HG03139 (cell line): ENCODE measurements at regions not wholly inside any gene's neighbourhood (a gene's known extent, or its start where the extent isn't known, plus 50 kb on each side); places are given as distances from the start of the nearest gene placed in this dataset.
A peak's percentile ranks its signal among the peaks of the same experiment; 100 is the strongest.
"Not testable (repeated sequence)": the region's sequence is repeated elsewhere in the genome, so short reads cannot be mapped to it uniquely, and the experiment has no call there.

ENCODE experiments used
- ATAC-seq: cut with Tn5 transposase; IDR thresholded peaks from one replicate; pipeline ENCODE4 v1.9.1; 2021; ENCODE audit not compliant: unreplicated experiment

DNA sequence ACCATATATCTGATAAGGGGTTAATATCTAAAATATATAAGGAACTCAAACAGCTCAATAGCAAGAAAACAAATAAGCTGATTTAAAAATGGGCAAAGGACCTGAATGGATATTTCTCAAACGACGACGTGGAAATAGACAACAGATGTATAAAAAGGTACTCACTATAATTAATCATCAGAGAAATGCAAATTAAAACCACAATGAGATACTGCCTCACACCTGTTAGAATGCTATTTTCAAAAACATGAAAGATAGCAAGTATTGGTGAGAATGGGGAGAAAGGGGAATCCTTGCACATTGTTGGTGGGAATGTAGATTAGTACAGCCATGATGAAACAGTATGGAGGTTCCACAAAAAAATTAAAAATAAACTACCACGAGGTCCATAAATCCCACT lies 163.2 kb downstream of the DKK1 start:
- no peak for ATAC-seq

DNA sequence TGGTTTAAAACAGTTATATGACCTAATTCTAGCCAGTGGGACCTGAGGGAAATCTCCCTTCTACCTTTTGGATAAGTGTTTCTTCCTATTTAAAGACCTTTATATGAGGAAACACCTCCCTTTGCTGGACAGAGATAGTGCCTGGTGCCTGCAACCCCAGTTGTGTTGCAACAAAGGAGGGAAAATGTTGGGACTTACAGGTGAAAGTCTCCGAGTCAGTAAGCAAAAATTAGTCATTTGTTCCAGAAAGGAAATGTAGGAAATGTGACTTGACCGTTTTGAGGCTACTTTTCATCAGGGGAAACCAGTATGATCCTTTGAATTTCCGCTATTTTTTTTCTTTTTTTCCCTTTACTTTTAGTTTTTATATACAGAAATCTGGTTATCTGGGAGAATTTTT lies 165.5 kb downstream of the DKK1 start:
- ATAC-seq, result no peak

DNA sequence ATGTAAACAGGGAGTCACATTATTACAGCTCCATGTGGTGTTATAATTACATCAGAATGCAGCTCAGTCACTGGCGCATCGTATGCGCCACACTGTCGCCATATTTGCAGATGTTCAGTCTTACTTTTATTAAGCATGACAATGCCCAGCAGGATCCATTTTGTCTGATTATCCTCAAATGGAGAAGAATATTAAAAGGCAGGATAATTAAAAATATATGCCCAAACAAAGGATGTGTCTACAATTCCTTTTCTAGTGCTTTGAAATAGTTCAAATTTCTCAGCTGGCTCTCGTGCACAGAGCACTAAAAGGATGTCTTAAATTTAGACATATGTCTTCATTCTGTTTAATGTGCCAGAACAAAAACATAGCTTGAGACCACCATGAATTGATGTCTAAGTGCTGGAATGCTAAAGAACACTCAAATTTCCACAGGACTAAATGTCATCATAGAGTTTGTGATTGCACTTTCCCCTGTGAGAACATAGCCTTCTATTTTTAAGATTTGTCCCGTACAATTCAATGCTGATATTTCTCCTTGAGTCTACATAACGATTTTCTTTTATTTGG lies 168.0 kb downstream of the DKK1 start:
- ATAC-seq, result no peak

GRCh38 chr10:52483587-52483986 lies 169.5 kb downstream of the DKK1 start:
- peak; percentile 69 for ATAC-seq

DNA sequence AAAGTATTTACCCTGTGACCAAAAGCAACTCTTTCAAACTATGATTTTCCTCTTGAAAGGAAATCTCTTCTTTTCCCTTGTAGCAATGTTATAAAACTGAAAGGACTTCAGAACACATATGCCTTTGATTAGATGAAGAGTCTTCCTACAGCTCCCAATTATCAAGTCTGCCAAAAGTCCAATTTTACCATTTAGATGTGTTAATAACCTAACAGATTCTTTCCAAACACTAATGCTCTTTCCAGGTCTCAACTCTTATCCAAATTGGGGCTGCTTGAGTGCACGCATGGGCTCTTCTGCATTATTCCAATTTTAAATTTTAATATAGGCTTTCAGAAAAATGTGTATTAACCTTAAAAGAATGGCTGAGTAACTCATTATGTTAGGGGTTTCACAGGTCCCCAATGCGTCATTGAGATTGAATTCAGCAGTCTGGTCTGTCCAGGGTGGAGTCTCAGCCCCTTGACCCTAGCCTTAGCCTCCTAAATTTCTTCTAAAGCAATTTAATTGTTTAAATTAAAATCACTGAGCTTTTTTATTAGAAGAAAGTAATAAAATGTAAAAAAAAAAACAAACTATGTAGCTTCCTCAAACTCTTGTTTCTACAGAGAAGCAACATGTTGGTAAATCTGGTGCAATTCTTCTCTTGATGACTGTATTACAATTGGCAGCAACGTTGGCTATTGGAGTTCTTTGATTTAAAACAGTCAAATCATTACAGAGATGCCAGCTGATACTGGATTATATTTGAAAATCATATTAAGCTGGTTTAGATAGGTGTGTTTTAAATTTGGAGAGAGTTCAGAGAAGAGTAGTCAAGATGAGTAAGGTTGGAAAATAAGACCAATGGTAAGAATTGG lies 170.4 kb downstream of the DKK1 start:
- no peak for ATAC-seq

DNA sequence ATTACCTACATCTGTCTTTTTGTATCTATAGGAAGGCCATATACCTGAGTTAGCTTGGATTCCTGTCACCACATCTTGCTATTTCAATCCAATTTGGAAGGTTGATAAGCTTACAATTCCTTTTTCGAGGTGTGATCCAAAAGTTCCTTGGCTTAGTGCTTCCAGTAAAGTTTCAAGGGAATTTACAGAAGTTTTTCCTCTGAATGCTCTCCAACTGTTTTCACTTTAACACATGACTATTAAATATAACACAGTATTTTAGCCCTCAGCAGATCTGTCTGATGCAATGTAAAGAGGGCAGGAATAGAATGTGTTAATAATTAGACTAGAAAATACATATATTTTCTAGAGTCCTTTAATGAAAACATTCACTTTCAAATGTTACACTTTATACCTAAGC lies 171.4 kb downstream of the DKK1 start:
- no peak for ATAC-seq

DNA sequence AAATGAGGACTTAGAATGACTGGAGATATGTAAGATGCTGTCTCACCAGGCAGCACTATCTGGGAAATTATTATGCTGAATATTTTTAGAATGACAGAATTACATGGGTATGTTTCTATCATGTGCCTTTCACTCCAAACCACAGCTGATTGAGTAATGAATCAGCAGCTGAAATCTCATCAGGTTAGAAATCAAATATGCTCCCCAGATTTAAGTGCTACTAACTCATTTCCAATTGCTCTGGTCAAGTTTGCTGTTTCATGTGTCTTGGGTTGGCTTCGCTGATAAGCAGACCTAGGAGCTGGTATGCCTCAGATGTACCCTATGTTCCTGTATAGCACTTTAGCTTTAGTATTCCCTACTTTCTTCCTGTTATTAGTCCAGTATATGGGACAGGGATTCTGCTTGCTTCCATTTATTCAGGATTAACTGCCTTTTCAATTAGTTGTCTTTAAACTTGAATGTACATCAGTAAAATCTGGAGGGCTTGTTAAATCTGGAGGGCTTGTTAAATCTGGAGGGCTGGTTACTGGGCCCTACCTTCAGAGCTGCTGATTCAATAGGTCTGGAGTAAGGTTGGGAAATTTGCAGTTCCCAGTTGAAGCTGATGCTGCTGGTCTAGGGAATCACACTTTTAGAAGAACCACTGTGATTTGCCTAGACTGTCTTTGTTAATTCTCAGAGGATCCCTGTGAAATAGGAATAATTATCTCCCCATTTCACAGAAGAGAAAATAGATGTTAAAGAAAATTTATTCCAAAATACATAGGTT lies 172.9 kb downstream of the DKK1 start:
- ATAC-seq, result no peak

DNA sequence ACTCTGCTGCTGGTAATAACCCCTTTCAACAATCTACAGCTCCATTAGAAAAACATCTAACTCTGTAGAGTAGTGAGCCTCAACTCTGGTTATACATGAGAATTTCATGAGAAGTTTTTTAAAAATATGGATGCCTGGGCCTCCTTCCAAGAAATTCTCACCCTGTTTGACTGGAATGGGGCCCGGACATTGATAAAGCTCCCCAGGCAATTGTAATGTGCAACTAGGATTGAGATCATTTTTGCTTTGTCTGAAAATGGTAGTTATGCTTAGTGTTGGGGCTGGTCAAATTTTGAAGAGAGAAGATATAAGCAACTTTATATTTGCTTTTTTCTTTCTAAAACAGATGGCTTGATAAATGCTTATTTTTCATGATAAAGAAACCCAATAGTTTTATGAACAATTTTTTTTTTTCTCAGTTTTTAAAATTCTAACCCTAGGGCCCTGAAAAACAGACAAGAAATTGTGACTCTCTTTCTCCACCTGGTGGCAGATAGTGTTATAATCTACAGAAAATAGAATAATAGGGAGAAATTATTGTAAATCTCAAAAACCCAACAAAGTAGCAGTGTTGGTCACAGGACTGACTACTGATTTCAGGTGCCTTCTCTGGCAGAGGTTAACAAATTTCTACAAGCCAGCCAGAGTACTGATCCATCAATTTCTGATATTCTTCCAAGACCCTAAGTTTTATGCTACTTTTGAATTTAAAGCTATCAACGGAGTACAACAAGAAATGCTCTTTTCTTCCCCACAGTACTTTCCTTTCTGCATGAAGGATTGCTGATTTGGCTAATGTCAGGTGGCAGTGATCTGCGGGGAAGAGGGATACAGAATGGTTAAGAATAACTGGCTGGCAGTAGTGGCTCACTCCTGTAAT lies 174.8 kb downstream of the DKK1 start:
- no peak for ATAC-seq

DNA sequence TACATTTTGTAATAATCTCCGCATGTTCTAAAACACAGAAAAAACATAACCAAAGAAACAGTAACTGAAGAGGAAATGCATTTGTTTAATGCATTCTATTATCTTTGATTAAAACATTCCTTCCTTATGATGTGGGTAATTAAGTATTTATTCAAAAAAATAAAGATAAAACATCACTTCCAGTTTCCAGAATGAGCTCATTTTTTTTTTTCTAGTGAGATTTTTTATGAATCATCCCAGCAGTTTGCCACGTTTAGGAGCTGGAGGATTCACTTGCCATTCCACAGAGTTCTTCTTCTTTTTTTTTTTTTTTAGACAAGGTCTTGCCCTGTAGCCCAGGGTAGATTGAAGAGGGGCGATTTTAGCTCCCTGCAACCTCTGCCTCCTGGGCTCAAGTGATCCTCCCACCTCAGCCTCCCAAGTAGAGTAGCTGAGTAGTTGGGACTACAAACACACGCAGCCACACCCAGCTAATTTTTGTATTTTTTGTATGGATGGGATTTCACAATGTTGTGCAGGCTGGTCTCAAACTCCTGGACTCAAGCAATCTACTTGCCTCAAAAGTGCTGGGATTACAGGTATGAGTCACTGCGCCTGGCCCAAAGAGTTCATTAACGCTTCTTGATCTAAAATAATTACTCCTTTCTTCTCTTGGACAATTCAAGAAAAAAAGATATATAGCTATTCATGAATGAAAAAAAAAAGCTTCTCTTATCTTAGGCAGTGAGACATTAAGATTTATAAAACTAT lies 177.3 kb downstream of the DKK1 start:
- no peak for ATAC-seq

DNA sequence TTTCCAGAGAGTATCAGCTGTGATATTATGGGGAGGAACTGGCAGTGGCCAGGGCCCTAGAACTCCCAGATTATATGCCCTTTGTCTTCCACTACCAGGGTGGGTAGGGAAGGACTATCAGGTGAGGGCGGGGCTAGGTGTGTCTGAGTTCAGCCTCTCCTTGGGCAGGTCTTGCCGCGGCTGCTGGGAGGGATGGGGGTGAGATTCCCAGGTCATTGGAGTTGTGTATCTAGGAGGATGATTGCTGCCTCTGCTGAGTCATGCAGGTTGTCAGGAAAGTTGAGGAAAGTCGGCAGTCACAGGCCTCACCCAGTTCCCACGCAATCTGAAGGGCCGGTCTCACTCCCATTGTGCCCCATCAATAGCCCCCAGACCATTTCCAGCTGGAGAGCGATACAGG lies 185.2 kb downstream of the DKK1 start:
- no peak for ATAC-seq

GRCh38 chr10:52500476-52500875 lies 186.4 kb downstream of the DKK1 start:
- ATAC-seq, result no peak

DNA sequence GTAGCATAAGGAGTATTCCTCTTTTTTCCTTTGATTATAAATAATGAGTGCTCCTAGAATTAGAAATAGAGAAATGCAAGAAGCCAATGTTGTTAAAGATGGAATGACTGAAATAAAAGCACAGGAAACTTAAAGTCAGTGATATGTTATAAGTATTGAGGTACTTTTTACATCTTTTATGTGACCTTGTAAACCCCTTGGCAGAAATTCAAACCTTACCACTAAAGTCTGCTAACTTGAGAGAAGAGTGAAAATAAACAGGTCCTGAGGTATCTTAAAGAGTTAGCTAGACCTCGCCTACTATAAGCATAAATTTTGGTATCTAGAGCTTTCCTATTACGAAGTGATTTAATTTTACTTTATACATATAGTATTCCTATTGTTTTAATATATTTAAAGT lies 188.2 kb downstream of the DKK1 start:
- no peak for ATAC-seq

DNA sequence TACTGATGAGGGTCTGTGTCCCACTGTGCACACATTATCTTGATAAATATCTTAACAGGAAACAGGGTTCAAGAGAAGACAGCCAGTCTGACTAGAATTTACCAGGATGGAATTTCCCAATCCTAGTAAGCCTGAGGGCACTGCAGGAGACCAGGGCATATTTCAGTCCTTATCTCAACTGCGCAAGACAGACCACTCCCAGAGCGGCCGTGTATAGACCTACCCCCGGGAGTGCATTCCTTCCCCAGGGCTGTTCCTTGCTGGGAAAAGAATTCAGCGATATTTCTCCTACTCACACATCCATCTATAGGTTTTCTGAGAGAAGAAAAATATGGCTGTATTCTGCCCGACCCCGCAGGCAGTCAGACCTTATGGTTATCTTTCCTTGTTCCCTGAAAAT lies 191.3 kb downstream of the DKK1 start:
- ATAC-seq, result not testable (repeated sequence)

GRCh38 chr10:52514481-52514880 lies 200.4 kb downstream of the DKK1 start:
- no peak for ATAC-seq

- no peak for ATAC-seq
Measured at GRCh38 chr10:52517012-52517411, 202.9 kb downstream of the DKK1 start.

- no peak for ATAC-seq
Measured at GRCh38 chr10:52523696-52524095, 209.6 kb downstream of the DKK1 start.

GRCh38 chr10:52525761-52526160 lies 211.7 kb downstream of the DKK1 start:
- ATAC-seq, result no peak

GRCh38 chr10:52526251-52526823 lies 212.3 kb downstream of the DKK1 start:
- no peak for ATAC-seq

- ATAC-seq, result no peak
Measured at GRCh38 chr10:52532650-52533290, 218.7 kb downstream of the DKK1 start.
